OCI-LY7 (cell line): ENCODE measurements at regions not wholly inside any gene's neighbourhood (a gene's known extent, or its start where the extent isn't known, plus 50 kb on each side); places are given as distances from the start of the nearest gene placed in this dataset.

Source experiments
- EZH2phosphoT487 ChIP-seq: fragments of 200-600 bp; sonication (generic); IDR thresholded peaks from 2 replicates; pipeline ENCODE4 v1.6.1; 2018; ENCODE audit warnings: low read depth, borderline replicate concordance, mild to moderate bottlenecking, mixed run types, antibody characterized with exemption, low read length, moderate library complexity, mixed read lengths
- TF ChIP-seq, protein P1 (sequence below): fragments of 200-600 bp; sonication (generic); conservative IDR thresholded peaks from 2 replicates; pipeline ENCODE4 v1.5.1; 2014; ENCODE audit warnings: mild to moderate bottlenecking, antibody characterized with exemption, low read length, moderate library complexity, mixed read lengths

DNA sequence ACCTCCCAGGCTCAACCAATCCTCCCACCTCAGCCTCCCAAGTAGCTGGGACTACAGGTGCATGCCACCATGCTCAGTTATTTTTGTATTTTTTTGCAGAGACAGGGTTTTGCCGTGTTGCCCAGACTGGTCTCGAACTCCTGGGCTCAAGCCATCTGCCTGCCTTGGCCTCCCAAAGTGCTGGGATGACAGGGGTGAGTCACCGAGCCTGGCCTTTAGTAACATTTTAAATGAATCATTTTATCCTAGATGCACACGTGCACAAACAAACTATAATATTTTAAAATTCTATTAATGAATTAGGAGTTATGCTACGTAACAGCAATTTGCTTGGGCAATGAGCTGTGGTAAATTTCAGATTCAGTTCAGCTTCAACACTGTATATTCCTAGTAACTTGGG is 862.5 kb upstream of the ID2 start:
- TF ChIP-seq EZH2phosphoT487 = no peak
- TF ChIP-seq, protein P1, sequence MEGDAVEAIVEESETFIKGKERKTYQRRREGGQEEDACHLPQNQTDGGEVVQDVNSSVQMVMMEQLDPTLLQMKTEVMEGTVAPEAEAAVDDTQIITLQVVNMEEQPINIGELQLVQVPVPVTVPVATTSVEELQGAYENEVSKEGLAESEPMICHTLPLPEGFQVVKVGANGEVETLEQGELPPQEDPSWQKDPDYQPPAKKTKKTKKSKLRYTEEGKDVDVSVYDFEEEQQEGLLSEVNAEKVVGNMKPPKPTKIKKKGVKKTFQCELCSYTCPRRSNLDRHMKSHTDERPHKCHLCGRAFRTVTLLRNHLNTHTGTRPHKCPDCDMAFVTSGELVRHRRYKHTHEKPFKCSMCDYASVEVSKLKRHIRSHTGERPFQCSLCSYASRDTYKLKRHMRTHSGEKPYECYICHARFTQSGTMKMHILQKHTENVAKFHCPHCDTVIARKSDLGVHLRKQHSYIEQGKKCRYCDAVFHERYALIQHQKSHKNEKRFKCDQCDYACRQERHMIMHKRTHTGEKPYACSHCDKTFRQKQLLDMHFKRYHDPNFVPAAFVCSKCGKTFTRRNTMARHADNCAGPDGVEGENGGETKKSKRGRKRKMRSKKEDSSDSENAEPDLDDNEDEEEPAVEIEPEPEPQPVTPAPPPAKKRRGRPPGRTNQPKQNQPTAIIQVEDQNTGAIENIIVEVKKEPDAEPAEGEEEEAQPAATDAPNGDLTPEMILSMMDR = no peak
